ENCODE measurements at regions not wholly inside any gene's neighbourhood (a gene's known extent, or its start where the extent isn't known, plus 50 kb on each side); places are given as distances from the start of the nearest gene placed in this dataset.

DNA sequence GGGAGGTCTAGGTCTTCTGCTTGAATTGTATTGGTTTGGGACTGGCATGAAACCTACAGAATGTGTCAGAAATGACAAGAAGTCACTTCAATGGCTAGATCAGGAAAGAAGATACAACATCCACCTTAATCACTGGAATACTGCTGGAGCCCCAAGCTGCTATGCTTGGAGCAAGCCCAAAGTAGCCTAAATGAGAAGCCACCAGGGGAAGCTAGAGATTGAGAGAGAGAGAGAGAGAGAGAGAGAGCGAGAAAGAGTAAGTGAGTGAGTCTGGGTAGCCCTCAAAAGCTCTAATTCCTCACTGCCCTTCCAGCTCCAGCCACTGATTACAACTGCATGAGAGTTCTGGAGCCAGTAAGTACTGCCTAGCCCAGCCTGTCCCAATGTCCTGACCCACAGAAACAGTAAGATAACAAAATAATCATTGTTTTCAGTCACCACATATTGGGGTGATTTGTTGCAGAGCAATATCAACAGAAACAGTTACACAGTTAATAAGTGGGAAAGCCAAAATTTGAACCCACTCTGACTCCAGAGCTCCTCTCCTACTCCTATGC lies 529.2 kb upstream of the GOLIM4 start:
- no peak for DNase-seq

DNA sequence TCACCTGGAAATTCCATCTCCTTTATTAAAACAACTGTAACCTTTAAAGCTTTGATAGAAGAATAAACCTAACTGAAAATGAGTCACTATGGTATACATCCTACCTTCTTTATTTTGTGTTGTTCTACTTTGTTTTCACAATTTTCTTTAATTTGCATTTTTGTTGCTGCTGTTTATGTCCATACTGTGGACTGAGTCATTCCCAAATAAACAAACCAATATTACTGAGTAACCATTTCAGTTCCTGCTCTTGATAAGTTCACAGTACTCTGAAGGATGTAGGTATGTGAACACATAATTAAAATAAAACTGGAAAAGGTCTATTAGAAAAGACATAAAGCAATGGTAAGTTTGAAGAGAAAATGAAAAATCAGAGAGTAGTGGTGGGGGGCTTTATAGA lies 528.5 kb upstream of the GOLIM4 start:
- no peak for DNase-seq

DNA sequence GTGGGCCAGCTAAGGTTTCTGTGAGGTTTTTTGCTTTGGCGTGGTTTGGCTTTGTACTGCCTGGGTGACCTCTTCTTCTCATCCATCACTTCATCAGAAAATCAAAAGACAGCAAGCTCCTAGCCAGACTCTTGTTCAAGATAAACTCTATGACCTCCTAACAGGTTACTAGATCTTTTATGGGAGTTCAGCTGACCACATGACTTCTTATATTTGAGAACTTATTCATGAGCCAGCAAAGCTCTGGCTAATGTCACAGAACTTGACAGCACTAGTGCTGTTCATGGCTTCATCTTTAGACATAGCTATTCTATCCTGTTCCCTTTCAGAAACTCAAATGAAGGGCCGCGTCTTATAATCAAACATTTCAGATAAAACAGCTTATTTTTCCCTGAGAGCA lies 527.1 kb upstream of the GOLIM4 start:
- no peak for DNase-seq

DNA sequence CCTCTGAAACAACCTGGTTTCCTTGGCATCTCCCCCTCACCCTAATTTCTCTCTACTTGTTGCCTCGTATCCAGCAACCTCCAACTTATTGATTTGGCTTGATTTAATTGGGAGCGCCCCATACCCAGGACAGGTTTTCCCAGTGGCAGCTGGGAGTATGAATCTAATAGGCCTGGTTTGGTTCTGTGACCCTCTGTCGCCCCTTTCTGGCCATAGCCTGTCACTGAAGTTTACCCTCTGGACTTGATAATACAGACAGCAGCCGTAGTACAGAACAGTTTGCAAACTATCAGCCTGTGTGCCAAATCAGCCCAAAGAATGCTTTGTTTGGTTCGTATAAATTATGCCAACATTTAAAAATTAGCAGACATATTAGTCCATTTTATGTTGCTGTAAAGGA lies 525.1 kb upstream of the GOLIM4 start:
- DNase-seq = no peak

DNA sequence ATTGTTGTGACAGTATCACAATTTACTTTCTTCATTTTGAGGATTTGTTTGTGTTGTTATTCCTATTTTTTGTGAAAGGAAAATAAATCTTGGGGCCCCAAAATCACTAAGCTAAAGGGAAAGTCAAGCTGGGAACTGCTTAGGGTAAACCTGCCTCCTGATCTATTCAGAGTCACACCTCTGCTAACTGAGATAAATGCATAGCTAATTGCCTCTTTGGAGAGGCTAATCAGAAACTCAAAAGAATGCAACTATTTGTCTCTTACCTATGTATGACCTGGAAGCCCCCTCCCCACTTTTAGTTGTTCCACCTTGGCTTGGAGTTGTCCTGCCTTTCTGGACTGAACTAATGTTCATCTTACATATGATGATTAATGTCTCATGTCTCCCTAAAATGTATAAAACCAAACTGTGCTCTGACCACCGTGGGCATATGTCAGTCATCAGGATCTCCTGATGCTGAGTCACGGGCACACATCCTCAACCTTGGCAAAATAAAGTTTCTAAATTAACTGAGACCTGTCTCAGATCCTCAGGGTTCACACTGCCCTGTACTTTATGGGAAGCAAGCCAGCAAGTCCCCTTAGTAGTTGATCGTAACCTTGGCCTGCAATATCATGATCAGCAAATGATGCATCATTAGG lies 523.2 kb upstream of the GOLIM4 start:
- no peak for DNase-seq

DNA sequence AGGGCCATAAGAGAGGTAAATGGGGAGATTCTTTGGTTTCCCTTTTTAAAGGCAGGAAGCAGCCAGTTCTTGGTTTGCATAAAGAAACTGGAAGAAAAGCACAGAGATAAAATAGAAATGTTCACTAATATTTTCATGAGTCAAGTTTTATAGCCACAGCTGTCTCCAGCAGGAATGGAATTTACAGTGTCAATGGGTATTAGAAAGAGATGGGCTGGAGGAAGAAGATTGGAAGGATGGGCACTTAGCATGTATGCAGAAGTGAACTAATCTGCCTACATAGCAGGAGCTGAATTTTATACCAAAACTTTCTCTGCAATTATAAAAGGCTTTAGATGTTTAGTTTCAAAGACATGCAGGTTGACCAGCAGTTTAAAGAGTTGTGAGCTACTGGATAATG lies 521.9 kb upstream of the GOLIM4 start:
- no peak for DNase-seq

DNA sequence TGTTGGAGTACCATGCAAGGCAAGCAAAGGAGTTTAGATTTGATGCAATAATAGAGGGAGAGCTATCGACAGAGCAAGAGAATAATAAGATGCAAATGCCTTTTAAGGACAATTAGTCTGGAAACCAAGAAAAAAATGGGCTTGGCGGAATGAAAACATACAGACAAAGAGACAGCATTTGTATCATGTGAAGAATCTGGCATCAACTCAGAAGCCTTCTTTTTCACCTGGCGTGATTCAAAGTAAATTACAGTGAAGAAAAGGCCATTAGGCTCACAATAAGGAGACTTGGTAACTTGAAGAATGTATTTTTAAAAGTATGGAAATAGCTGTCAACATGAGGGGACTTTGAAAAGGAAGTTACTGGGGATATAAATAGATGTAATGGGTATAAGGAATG lies 521.2 kb upstream of the GOLIM4 start:
- no peak for DNase-seq

DNA sequence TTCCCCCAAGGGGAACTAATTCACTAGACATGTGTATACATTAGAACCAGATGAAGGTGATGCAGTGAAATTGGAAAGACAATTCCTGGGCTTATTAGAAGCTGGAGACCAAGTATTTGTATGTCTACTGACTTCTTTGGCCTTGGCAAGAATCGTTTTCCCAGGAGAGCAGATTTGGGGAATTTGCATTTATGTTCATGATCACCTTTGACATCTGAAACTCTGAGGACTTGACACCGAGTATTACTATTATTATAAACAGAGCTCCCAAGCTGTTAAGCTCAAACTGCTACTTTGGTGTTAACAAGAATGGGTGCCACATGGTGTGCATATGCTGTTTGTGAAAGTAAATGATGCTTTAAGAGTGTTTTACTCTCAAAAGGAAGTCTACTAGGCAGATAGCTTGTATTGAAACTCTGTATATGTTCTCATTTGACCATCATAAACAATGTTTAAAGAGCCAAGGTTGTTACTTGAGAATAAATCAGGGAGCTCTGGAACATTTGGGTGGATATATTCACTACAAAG lies 519.8 kb upstream of the GOLIM4 start:
- no peak for DNase-seq

DNA sequence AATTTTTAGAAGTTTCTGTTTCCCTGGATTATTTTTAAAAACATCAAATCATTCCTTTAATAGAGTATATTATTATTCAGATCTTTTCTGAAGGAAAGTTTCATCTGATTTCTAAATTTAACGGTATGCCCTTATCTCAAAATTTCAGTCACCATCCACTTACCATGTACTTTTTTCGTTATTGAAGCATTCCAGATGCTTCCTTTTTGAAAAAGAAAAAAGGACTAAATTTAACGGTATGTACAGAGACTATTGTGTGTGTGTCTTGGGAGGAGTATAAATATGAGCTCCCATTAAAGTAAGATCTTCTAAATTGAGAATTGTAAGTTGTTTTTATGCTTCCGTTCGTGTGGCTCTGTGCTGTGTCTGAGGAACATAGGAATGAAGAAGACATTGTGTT lies 517.4 kb upstream of the GOLIM4 start:
- no peak for DNase-seq

DNA sequence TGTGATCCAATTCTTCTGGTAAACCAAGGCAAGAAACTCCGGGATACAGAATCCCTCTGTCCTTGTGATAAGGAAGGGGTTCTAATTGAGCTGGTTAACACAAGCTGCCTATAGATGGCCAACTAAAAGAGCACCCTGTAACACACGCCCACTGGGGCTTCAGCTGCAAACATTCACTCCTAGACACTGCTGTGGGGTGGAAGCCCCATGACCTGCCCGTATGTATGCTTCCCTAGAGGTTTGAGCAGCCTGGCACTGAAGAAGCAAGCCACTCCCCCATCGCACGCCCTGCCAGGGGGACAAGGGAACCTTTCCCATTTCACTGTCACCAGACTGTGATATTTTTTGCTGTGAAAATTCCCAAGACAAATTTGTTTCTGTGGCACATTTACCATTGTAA lies 516.9 kb upstream of the GOLIM4 start:
- no peak for DNase-seq

DNA sequence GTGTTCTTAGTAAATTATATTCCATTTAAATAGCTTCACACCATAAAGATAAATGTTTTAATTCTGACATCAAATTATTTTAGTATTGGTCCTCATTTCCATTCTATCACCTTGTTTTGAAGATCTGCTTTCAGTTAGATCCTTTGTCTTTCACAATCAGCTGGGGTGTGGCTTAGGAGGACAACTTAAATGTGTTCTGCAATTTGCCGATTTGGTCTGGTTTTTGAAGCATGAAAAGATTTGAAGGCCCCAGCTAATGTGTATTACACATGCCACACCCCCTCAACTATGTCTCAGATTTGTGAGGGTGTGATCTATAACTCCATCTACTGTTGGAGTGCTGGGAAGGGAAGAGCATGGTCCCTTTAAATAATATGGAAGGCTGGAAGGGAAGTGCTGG lies 516.1 kb upstream of the GOLIM4 start:
- no peak for DNase-seq

DNA sequence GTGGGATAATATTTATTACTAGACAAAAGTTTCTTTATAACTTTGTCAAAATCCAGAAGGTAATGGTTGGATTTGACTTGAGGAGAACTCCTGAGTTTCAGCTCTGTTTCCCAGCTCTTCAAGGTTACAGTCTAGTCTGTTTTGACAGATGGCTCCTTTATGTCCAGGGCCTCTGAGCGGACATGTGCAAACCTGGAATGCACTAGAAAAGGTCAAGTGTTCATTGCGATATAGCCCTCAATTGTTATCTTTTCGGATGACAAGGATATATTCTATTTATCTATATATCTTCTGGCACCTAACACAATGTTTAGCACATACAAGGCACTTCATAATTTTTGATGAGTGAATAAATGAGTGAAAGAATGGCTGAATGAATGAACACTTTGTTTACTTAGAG lies 513.2 kb upstream of the GOLIM4 start:
- no peak for DNase-seq

DNA sequence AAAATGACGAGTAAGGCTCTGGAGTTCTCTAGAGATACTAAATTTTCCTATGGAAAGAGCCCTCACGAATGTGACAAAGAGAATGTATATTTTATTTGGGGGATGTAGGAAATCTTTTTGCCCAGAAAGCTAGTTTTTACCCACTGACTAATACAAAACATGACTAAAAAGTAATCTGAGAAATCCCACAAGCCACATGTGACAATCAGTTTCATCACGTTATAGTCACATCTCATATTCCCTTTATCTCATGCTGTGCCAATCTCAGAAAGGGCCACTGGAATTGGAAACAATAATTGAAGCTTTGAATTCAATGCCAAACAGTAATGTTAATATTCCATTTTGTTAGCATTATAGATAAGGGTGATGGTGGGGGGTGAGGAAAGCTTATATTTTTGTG lies 509.0 kb upstream of the GOLIM4 start:
- DNase-seq = no peak

DNA sequence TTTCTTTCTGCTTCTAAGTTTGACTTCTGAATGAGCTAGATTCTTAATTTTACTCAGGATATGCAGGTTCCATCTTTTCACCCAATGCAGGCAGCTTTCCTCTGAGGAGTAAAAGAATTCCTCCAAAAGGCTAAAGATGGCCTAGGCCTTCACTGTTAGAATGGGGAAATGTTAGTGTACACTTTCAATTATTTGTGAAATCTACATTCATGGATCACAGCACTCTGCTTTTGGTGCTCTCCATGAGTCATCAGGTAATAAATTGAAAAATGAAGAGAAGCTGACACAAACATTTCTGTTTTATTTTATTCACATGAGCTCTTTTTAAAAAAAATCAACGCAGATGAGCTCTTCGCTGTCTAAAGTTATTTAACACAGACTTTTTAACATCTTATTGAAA lies 502.5 kb upstream of the GOLIM4 start:
- DNase-seq = no peak

DNA sequence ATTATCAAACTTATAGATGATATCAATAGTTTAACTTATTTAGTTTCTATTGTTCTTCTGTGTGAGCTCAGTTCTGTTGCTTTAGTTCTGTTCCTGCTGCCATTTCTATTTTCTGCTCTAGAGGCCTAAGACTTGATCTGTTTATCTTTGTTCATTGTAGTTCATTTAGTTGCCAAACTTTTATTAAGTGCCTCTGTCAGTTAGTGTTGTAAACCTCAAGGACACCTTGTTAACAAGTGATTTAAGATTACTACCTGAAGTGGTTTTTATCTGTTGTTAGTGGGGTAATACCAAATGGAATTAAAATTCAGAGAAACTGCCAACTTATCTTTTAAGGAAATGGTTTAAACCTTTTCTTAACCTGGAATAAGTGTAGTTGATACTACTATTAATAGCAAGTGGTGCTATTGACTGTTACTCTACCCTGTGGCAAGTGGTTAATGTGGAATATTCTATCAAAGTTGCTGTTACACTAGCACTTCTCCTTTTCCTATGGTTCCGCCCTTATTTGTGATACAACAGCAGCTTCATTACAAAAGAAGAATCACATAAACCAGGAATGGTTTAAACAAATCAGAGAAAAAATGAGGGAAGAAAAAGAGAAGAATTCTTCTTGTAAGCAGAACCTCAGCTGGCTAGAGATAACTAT lies 500.6 kb upstream of the GOLIM4 start:
- no peak for DNase-seq

DNA sequence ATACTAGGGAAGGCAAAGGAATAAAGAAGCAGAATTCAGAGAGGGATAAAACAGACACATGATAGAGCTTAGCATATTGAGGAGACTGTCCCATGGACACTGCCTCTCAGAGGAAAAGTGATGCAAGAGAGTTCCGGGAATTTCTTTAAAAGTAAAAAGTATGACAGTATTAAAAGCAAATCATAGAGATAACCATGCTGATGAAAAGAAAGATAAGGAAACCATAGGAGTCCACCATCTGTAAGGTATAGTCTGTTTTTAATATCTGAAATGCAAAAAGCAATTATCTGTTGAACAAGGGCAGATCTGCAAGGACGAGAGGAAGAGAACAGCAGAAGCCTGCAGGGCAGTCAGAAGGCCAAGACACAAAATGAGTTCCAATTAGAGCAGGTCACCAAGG lies 495.9 kb upstream of the GOLIM4 start:
- no peak for DNase-seq

DNA sequence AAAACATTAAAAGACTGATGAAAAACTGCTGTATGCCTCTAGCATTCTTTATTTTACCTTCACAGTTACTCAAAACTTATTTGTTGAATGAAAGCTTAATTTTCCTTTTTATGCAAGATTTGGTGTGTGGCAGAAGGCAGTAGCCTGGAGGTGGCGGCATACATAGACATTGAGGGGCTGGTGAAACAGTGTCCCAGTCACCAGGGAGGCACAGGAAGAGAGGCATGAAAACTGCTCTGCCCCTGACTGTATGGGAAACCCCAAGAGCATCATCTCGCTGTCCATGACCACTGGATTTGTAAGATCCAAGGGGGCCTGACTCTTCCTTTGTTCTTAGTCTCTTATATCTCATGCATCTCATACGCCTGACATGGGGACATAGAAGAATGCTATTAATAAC lies 493.7 kb upstream of the GOLIM4 start:
- no peak for DNase-seq

DNA sequence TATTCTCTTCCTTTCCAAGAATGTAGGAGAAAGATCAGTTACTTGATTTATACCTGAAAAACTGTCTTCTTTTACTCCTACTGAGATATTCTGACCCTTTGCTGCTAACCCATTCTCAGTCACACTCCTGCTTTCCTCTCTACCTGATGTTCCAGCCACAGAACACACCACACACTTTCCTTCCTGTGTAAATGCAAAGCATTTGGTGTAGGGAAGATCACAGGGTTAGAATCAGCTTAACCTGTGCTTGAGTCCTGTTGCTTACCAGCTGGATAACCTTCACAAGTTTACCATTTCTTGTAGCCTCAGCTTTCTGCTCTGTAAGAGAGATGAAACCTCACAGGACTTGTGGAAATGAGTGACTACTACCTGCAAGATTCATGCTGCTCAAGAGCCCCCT lies 489.8 kb upstream of the GOLIM4 start:
- DNase-seq = no peak

DNA sequence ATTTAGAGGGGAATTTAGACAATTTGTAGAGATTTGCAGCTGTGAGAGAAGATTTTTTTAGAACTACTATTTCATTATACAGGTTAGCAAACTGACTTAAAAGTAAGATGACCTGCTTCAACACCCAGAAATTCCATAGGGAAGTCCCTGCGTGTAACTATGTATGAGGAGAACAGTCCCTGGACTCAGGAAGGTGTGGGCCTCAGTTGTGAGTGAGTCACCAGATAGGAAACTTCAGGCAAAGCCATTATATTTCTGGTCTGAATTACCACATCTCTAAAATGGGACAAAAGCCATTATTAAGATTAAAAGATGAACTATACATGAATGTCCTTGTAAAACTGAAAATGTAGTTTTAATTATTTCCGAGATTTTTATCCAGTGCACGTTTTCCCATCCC lies 488.3 kb upstream of the GOLIM4 start:
- no peak for DNase-seq

DNA sequence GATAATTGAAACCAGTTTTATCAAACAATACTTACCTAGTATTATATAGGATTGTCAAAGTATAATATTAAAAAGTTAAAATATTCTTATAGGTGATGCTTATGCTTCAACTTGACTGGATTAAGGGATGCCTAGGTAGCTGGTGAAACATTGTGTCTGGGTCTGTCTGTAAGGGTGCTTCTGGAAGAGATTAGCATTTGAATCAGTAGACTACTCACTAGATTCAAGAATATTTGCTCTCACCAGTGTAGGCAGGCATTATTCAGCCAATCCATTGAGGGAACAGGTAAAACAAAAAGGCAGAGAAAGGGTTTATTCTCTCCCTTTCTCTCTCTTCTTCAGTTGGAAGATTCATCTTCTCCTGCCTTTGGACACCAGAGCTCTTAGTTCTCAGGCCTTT lies 486.8 kb upstream of the GOLIM4 start:
- DNase-seq = no peak

DNA sequence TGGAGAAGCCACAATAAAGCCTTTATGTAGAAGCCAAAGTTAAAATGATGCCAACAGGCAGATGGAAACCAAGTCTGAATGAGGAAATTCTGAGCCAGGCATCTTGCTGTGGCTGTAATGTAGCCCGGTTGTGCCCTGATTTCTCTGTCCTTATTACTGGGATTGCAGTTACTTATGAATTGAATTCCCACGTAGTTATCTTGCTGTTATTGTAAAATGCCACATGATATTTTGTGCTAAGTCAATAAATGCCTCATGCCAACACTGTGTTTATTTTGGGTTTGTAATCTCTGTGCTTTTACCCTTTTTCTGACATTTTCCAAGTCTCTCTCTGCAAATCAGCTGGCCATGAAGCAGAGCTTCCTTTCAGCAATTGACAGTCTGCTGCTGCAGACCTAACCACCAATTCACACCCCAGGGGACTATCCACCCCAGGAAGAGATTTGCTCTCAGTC lies 486.1 kb upstream of the GOLIM4 start:
- no peak for DNase-seq

DNA sequence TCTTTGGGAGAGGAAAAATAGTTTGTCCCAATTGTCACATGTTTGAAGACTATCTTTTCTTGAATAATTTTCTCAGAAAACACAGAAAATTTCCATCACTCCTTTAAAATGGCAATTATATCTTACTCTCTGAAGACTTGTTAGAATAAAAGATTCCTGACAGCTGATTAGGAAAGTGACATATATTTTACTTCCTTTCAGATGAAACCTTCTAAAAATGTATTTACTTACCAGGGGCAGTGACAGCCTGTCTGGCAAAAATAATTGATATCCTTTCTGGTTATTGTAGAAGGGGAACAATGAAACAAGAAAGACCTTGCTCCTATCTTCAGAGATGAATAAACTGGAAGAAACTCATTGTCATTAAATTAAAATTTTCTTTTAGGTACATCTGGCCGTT lies 483.3 kb upstream of the GOLIM4 start:
- no peak for DNase-seq

DNA sequence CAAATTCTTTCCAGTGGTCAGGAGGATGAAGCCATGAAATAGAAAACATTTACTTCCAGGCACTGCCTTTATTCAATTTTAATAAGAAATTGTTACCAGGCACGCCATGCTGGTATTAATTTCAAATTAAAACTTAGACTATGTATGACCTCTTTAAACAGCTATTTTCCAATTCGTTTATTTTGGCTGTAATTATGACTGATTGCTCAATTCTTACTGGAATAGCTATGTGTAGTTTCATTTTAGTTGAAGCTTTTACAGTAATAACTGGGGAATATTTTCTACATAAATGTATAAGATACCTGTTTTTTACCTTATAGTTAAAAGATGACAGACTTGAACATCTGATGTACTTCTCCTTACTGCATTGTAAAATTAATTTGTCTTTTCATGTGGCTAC lies 480.0 kb upstream of the GOLIM4 start:
- no peak for DNase-seq

DNA sequence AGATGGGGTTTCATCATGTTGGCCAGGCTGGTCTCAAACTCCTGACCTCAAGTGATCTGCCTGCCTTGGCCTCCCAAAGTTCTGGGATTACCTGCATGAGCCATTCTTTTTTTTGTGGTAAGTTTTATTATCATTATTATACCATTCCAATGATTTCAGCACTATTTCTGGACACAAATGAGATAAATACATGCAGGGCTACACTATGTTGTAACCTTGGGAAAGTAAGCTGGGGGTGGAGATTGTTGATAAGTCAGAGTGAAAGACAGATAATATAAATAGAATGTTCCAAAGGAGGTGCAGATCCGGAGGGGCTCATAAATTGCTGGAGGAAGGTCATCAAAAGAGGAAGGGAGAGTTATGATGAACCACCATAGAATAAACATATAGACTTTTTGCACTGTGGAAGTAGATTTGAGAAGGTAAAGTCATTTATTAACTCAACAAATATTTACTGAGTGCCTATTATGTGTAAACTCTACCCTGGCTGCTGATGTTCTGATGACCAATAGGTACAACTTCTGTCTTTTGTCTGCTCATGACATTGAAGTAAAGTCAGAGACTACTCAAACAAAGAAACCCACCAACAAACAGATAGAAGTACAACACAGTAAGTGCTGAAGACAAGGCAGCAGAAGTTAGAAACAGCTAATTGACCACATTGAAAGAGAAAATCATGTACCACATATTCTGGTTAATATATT lies 478.9 kb upstream of the GOLIM4 start:
- no peak for DNase-seq

All from activated CD8-positive, alpha-beta memory T cell treated with anti-CD3 and anti-CD28 coated beads for 24 hours (primary cell).